GM12878 (cell line): ENCODE measurements at regions not wholly inside any gene's neighbourhood (a gene's known extent, or its start where the extent isn't known, plus 50 kb on each side); places are given as distances from the start of the nearest gene placed in this dataset.

Experiments used
- ATAC-seq: fragments of 200-7000 bp; cut with Tn5 transposase; 3 replicates; pipeline ENCODE4 v1.9.1; 2020; ENCODE audit warnings: mild to moderate bottlenecking, moderate library complexity
- BruUV-seq: library from RNA; stranded (reverse); fragments of 400-500 nt; replicated peaks from 2 replicates; lab custom pipeline; 2021; lab: Mats Ljungman, UMichigan
- CTCF ChIA-PET: fragments of 300-600 bp; sonication (Branson Sonifier 250); formaldehyde crosslinking; extraction: SDS; loops from one replicate; lab custom pipeline; 2021; ENCODE audit warnings: inconsistent platforms; lab: Yijun Ruan, JAX
- POLR2A ChIA-PET: fragments of 350-600 bp; formaldehyde crosslinking; extraction: SDS; loops from one replicate; lab custom pipeline; 2021; ENCODE audit warnings: inconsistent platforms; lab: Charles Lee
- RAD21 ChIA-PET: fragments of 300-600 bp; sonication (Branson Sonifier 250); formaldehyde crosslinking; loops from one replicate; lab custom pipeline; 2023; ENCODE audit warnings: antibody characterized with exemption; ENCODE audit not compliant: unreplicated experiment; lab: Charles Lee
- SMC1A ChIA-PET: fragments of 300-600 bp; sonication (Branson Sonifier 250); formaldehyde crosslinking; loops from one replicate; lab custom pipeline; 2023; ENCODE audit not compliant: unreplicated experiment, uncharacterized antibody; lab: Charles Lee
- DNase-seq: peaks from one replicate; pipeline ENCODE4 v3.0.0-alpha.2; 2011; ENCODE audit warnings: low read depth, low spot score
- FAIRE-seq: peaks from 3 replicates; lab custom pipeline; 2011; peaks lifted over from hg19 to GRCh38; lab: Jason Lieb, UNC
- H2AFZ ChIP-seq: 2 replicates; pipeline ENCODE4 v1.6.0; 2011; ENCODE audit warnings: low read depth, low read length, control low read depth; ENCODE audit not compliant: control insufficient read depth
- H3K27ac ChIP-seq: 2 replicates; pipeline ENCODE4 v1.5.1; 2011; ENCODE audit warnings: control low read depth; ENCODE audit not compliant: control insufficient read depth, insufficient read depth
- H3K27me3 ChIP-seq, 2 experiments: replicated peaks in 1 of 2; 2 replicates each; pipeline versions ENCODE4 v1.6.0 to v1.6.1; 2011; ENCODE audit warnings: low read length in 1 of 2; ENCODE audit not compliant: control insufficient read depth in 2 of 2, insufficient read depth in 2 of 2
- H3K36me3 ChIP-seq, 2 experiments: 2 replicates each; pipeline ENCODE4 v1.5.1; 2011; ENCODE audit warnings: low read length in 1 of 2; ENCODE audit not compliant: control insufficient read depth in 2 of 2, insufficient read depth in 2 of 2
- H3K4me1 ChIP-seq: 2 replicates; pipeline ENCODE4 v1.6.1; 2011; ENCODE audit warnings: mild to moderate bottlenecking, low read length, moderate library complexity, mixed read lengths; ENCODE audit not compliant: control insufficient read depth, insufficient read depth
- H3K4me2 ChIP-seq: 2 replicates; pipeline ENCODE4 v1.6.0; 2011; ENCODE audit warnings: control low read depth; ENCODE audit not compliant: control insufficient read depth, insufficient read depth
- H3K4me3 ChIP-seq: fragments of 200-600 bp; sonication (generic); 2 replicates; pipeline ENCODE4 v1.5.1; 2016
- H3K79me2 ChIP-seq: 2 replicates; pipeline ENCODE4 v1.6.0; 2011; ENCODE audit warnings: low read length; ENCODE audit not compliant: control insufficient read depth, insufficient read depth
- H3K9ac ChIP-seq: 2 replicates; pipeline ENCODE4 v1.8.0; 2011; ENCODE audit warnings: low read length, control low read depth, mixed read lengths; ENCODE audit not compliant: control insufficient read depth, insufficient read depth
- H3K9me3 ChIP-seq: replicated peaks from 3 replicates; pipeline ENCODE4 v1.5.1; 2011; ENCODE audit warnings: mild to moderate bottlenecking, low read length; ENCODE audit not compliant: control insufficient read depth, insufficient read depth
- H4K20me1 ChIP-seq: 2 replicates; pipeline ENCODE4 v1.6.0; 2011; ENCODE audit not compliant: control insufficient read depth, insufficient read depth
- MTA2 ChIP-seq: fragments of 450-650 bp; IDR thresholded peaks from 2 replicates; pipeline ENCODE4 v1.6.1; 2016; ENCODE audit warnings: low read depth, mild to moderate bottlenecking, moderate library complexity
- PBX3 ChIP-seq: IDR thresholded peaks from 2 replicates; pipeline ENCODE4 v1.6.1; 2011; ENCODE audit warnings: mild to moderate bottlenecking, low read depth, low read length, moderate library complexity; ENCODE audit not compliant: insufficient replicate concordance
- PML ChIP-seq: IDR thresholded peaks from 2 replicates; pipeline ENCODE4 v1.6.1; 2012; ENCODE audit warnings: low read length, inconsistent platforms
- POLR2A ChIP-seq: IDR thresholded peaks from 2 replicates; pipeline ENCODE4 v1.6.1; 2011; ENCODE audit warnings: low read depth, mild to moderate bottlenecking, low read length
- SIN3A ChIP-seq: IDR thresholded peaks from 2 replicates; pipeline ENCODE4 v1.6.1; 2012; ENCODE audit warnings: low read depth, low read length, improper control_type of control experiment
- ZBTB4 ChIP-seq: fragments of 450-650 bp; formaldehyde crosslinking; IDR thresholded peaks from 2 replicates; pipeline ENCODE4 v1.4.0; 2022; ENCODE audit warnings: mild to moderate bottlenecking, moderate library complexity
- ZBTB40 ChIP-seq: fragments of 450-650 bp; IDR thresholded peaks from 2 replicates; pipeline ENCODE4 v1.6.1; 2016; ENCODE audit warnings: mild to moderate bottlenecking, moderate library complexity, borderline replicate concordance
- WGBS: methylation state at CpG from one replicate; pipeline ENCODE4 v1.1.6; 2016; ENCODE audit warnings: low lambda C conversion rate; ENCODE audit not compliant: insufficient replicate concordance, insufficient coverage; ENCODE audit errors: missing lambda C conversion rate; 5-methylcytosine and 5-hydroxymethylcytosine counted together
- in situ Hi-C: fragments of 300-500 bp; cut with MboI; formaldehyde crosslinking; loops from 9 replicates; pipeline ENCODE4 v1.14.3; 2018; ENCODE audit warnings: mixed read lengths
- intact Hi-C: fragments of 100-400 bp; cut with micrococcal nuclease; formaldehyde crosslinking; loops from one replicate; pipeline ENCODE4 v1.14.2; 2022; ENCODE audit not compliant: unreplicated experiment

GRCh38 chr2:128563348-128563687 is 244.7 kb upstream of the HS6ST1 start:
- in situ Hi-C loops: no loop called here
- no peak for TF ChIP-seq POLR2A
- TF ChIP-seq PML: no peak
- TF ChIP-seq MTA2: no peak
- TF ChIP-seq SIN3A: no peak
- no peak for TF ChIP-seq ZBTB4 (CRISPR knock-in tag)
- no peak for TF ChIP-seq PBX3
- no peak for TF ChIP-seq ZBTB40
- no peak overlapping the region for H3K9ac ChIP-seq
- intact Hi-C loops: no loop called here
- H3K79me2 ChIP-seq: no peaks in the 10 kb centered on the region
- FAIRE-seq (no peak), ATAC-seq (no peak), DNase-seq (no peak)
- no peak overlapping the region for H3K4me2 ChIP-seq
- CTCF ChIA-PET: no interaction called here
- no peak overlapping the region for H3K4me3 ChIP-seq
- 39% methylated on average over 4 of the region's 4 CpGs for WGBS
- RAD21 ChIA-PET: no interaction called here
- no peaks in the 10 kb centered on the region; a peak in 3 of 4 replicates for H3K27me3 ChIP-seq
- no peaks in the 10 kb centered on the region for H3K4me1 ChIP-seq
- no TSS peak for BruUV-seq
- no peaks in the 10 kb centered on the region for H3K36me3 ChIP-seq
- H2AFZ ChIP-seq: no peak overlapping the region
- no peak overlapping the region for H3K27ac ChIP-seq
- no peaks in the 10 kb centered on the region for H4K20me1 ChIP-seq
- SMC1A ChIA-PET: no interaction called here
- POLR2A ChIA-PET: no interaction called here
- no peaks in the 10 kb centered on the region for H3K9me3 ChIP-seq
